ENCODE measurements at regions not wholly inside any gene's neighbourhood (a gene's known extent, or its start where the extent isn't known, plus 50 kb on each side); places are given as distances from the start of the nearest gene placed in this dataset.
A peak's percentile ranks its signal among the peaks of the same experiment; 100 is the strongest.

- no peaks in the 10 kb centered on the region for H3K27me3 ChIP-seq (ENCODE audit: control insufficient read depth, insufficient read depth, low read length)
- 94% methylated on average over 4 of the region's 5 CpGs for WGBS (ENCODE audit: insufficient coverage)
- no peak overlapping the region for H3K4me3 Mint-ChIP-seq
- intact Hi-C loops (cut with micrococcal nuclease) = no loop called here
- H3K9me3 ChIP-seq (ENCODE audit: control insufficient read depth, insufficient read depth, low read length) = no peaks in the 10 kb centered on the region
- H3K27ac Mint-ChIP-seq = peak overlapping the region in 1 of 2 donors; percentile 72
- H3K4me1 ChIP-seq (ENCODE audit: control insufficient read depth, insufficient read depth, low read length) = peaks cover 16% of the 10 kb centered on the region
- H3K9me3 Mint-ChIP-seq = no peaks in the 10 kb centered on the region
- TF ChIP-seq CTCF (IDR thresholded peaks at IDR 0.05) = no peak
- ATAC-seq = no peak
- no peak overlapping the region for H3K27ac ChIP-seq (ENCODE audit: low read length)
- H3K4me3 ChIP-seq (ENCODE audit: low read length) = no peak overlapping the region
- H3K36me3 ChIP-seq (ENCODE audit: control insufficient read depth, insufficient read depth, low read length) = peaks cover 5% of the 10 kb centered on the region
- no peak for DNase-seq
- no peaks in the 10 kb centered on the region for H3K36me3 Mint-ChIP-seq
- H3K27me3 Mint-ChIP-seq (ENCODE audit: low read depth in 2 of 2) = no peaks in the 10 kb centered on the region
- peaks cover 19 to 33% of the 10 kb centered on the region in 2 donors for H3K4me1 Mint-ChIP-seq
Observed at GRCh38 chr5:160485364-160485969, 63.8 kb downstream of the PTTG1 start.

GRCh38 chr5:160486573-160486972 lies 64.9 kb downstream of the PTTG1 start:
- Mint-ChIP-seq H3K4me1 (peaks cover 19 to 33% of the 10 kb centered on the region in 2 donors), H3K4me3 (peak overlapping the region; percentile 29), H3K27me3 (ENCODE audit: low read depth in 2 of 2) (no peaks in the 10 kb centered on the region), H3K9me3 (no peaks in the 10 kb centered on the region), H3K36me3 (no peaks in the 10 kb centered on the region), H3K27ac (peak overlapping the region in 1 of 2 donors; percentile 72)
- no peaks in the 10 kb centered on the region for H3K9me3 ChIP-seq (ENCODE audit: control insufficient read depth, insufficient read depth, low read length)
- peaks cover 5% of the 10 kb centered on the region for H3K36me3 ChIP-seq (ENCODE audit: control insufficient read depth, insufficient read depth, low read length)
- no peak for TF ChIP-seq CTCF (IDR thresholded peaks at IDR 0.05)
- H3K4me3 ChIP-seq (ENCODE audit: low read length) = no peak overlapping the region
- H3K27ac ChIP-seq (ENCODE audit: low read length) = no peak overlapping the region
- peak in 1 of 2 donors; percentile 65 for DNase-seq
- H3K4me1 ChIP-seq (ENCODE audit: control insufficient read depth, insufficient read depth, low read length) = peaks cover 16% of the 10 kb centered on the region
- intact Hi-C loops (cut with micrococcal nuclease) = no loop called here
- peak; percentile 57 to 72 (median 69) for ATAC-seq
- WGBS (ENCODE audit: insufficient coverage) = 47% methylated on average over 5 of the region's 7 CpGs
- no peaks in the 10 kb centered on the region for H3K27me3 ChIP-seq (ENCODE audit: control insufficient read depth, insufficient read depth, low read length)

- H3K27ac ChIP-seq (ENCODE audit: low read length) = no peak overlapping the region
- Mint-ChIP-seq H3K27me3 (ENCODE audit: low read depth in 2 of 2) (no peaks in the 10 kb centered on the region), H3K9me3 (no peaks in the 10 kb centered on the region)
Observed at GRCh38 chr5:160488394-160489325, 67.0 kb downstream of the PTTG1 start.

More at GRCh38 chr5:160488394-160489325, 67.0 kb downstream of the PTTG1 start:
- no peak for TF ChIP-seq CTCF (IDR thresholded peaks at IDR 0.05)
- 94% methylated on average over 5 of the region's 6 CpGs for WGBS (ENCODE audit: insufficient coverage)
- Histone ChIP-seq H3K36me3 (ENCODE audit: control insufficient read depth, insufficient read depth, low read length) (peaks cover 5% of the 10 kb centered on the region), H3K4me1 (ENCODE audit: control insufficient read depth, insufficient read depth, low read length) (peaks cover 16% of the 10 kb centered on the region), H3K4me3 (ENCODE audit: low read length) (no peak overlapping the region), H3K27me3 (ENCODE audit: control insufficient read depth, insufficient read depth, low read length) (no peaks in the 10 kb centered on the region), H3K9me3 (ENCODE audit: control insufficient read depth, insufficient read depth, low read length) (no peaks in the 10 kb centered on the region)
- Mint-ChIP-seq H3K27ac (no peak overlapping the region), H3K4me1 (peaks cover 19 to 33% of the 10 kb centered on the region in 2 donors), H3K4me3 (no peak overlapping the region), H3K36me3 (no peaks in the 10 kb centered on the region)
- no peak for ATAC-seq
- intact Hi-C loops (cut with micrococcal nuclease) = no loop called here
- DNase-seq = no peak
